SK-N-SH treated with all-trans-retinoic acid at 6 μM for 48 hours (cell line): ENCODE measurements at regions not wholly inside any gene's neighbourhood (a gene's known extent, or its start where the extent isn't known, plus 50 kb on each side); places are given as distances from the start of the nearest gene placed in this dataset.

Experiments
- BACH2 ChIP-seq: fragments of 250-450 bp; sonication (Bioruptor Pico); IDR thresholded peaks from 2 replicates; pipeline ENCODE4 v1.9.0; 2021; ENCODE audit warnings: mild to moderate bottlenecking, borderline replicate concordance
- ZNF8 ChIP-seq: fragments of 450-650 bp; formaldehyde crosslinking; IDR thresholded peaks from 2 replicates; pipeline ENCODE4 v1.5.0; 2020; ENCODE audit warnings: mild to moderate bottlenecking, moderate library complexity
- TF ChIP-seq, protein P1 (sequence below): fragments of 250-450 bp; sonication (Bioruptor Pico); IDR thresholded peaks from 2 replicates; pipeline ENCODE4 v1.8.0; 2020; ENCODE audit warnings: mild to moderate bottlenecking, moderate library complexity, borderline replicate concordance

DNA sequence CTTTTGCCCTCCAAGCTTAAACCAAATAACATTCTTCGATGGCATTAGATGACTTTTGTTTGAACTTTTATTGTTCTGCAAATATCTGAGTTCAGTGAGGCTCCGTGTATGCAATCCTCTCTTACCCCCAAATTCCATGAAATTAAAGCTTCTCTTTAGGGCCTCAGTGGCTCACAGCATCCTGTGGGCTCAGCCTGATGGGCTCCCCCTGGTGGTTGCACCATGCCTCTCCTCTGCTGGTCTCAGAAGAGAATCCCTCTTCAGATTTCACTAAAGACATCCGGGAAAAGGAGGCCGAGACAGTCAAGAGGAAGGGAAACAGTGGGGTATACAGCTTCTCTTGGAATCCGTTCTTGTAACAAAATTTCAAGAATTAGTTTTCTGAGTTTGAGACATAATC lies 331.6 kb upstream of the NT5E start:
- no peak for TF ChIP-seq BACH2 (CRISPR knock-in tag)
- TF ChIP-seq, protein P1, sequence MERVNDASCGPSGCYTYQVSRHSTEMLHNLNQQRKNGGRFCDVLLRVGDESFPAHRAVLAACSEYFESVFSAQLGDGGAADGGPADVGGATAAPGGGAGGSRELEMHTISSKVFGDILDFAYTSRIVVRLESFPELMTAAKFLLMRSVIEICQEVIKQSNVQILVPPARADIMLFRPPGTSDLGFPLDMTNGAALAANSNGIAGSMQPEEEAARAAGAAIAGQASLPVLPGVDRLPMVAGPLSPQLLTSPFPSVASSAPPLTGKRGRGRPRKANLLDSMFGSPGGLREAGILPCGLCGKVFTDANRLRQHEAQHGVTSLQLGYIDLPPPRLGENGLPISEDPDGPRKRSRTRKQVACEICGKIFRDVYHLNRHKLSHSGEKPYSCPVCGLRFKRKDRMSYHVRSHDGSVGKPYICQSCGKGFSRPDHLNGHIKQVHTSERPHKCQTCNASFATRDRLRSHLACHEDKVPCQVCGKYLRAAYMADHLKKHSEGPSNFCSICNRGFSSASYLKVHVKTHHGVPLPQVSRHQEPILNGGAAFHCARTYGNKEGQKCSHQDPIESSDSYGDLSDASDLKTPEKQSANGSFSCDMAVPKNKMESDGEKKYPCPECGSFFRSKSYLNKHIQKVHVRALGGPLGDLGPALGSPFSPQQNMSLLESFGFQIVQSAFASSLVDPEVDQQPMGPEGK (CRISPR knock-in tag) = no peak
- TF ChIP-seq ZNF8 (CRISPR knock-in tag) = no peak
